ENCODE measurements at regions not wholly inside any gene's neighbourhood (a gene's known extent, or its start where the extent isn't known, plus 50 kb on each side); places are given as distances from the start of the nearest gene placed in this dataset.

DNA sequence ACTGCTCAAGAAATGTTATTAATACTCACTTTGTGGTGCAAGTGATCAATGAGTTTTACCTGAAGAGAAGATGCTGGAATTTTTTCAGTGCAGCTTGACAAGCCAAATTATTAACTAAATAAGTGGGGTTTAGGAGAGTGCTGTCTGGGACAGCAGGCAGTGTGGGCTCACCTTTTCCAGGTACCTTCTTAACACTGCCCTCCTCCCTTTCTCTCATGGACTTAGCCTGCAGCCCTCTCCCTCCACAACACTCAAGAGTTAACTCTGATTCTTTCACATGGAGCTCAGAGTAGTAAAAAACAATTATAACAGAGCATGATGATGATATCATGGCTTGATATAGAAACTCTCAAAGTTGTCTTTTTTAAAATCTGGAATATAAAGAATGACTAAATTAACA lies 404.8 kb upstream of the SLC30A5 start:
- TF ChIP-seq POLR2A (conservative IDR thresholded peaks at IDR 0.05) (no peak), SP1 (CRISPR knock-in tag; IDR thresholded peaks at IDR 0.05) (no peak), KDM4B (IDR thresholded peaks at IDR 0.05; ENCODE audit: borderline replicate concordance in 2 of 2, low read depth in 1 of 2) (no peak), CTCF (IDR thresholded peaks at IDR 0.05 in 2 of 3, conservative IDR thresholded peaks at IDR 0.05 in 1 of 3; ENCODE audit: insufficient read depth in 2 of 3, low read depth in 1 of 3, low read length in 3 of 3) (no peak)

Data from K562 (cell line).